ENCODE measurements at regions not wholly inside any gene's neighbourhood (a gene's known extent, or its start where the extent isn't known, plus 50 kb on each side); places are given as distances from the start of the nearest gene placed in this dataset.
"Not testable (repeated sequence)": the region's sequence is repeated elsewhere in the genome, so short reads cannot be mapped to it uniquely, and the experiment has no call there.

GRCh38 chr15:53903129-53903528 is 75.1 kb upstream of the UNC13C start:
- TF ChIP-seq, protein P1, sequence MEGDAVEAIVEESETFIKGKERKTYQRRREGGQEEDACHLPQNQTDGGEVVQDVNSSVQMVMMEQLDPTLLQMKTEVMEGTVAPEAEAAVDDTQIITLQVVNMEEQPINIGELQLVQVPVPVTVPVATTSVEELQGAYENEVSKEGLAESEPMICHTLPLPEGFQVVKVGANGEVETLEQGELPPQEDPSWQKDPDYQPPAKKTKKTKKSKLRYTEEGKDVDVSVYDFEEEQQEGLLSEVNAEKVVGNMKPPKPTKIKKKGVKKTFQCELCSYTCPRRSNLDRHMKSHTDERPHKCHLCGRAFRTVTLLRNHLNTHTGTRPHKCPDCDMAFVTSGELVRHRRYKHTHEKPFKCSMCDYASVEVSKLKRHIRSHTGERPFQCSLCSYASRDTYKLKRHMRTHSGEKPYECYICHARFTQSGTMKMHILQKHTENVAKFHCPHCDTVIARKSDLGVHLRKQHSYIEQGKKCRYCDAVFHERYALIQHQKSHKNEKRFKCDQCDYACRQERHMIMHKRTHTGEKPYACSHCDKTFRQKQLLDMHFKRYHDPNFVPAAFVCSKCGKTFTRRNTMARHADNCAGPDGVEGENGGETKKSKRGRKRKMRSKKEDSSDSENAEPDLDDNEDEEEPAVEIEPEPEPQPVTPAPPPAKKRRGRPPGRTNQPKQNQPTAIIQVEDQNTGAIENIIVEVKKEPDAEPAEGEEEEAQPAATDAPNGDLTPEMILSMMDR (conservative IDR thresholded peaks at IDR 0.05; ENCODE audit: low read depth, low read length): no peak
- no peak for TF ChIP-seq EZH2phosphoT487 (IDR thresholded peaks at IDR 0.05; ENCODE audit: borderline replicate concordance, low read length)
- no peak for TF ChIP-seq EZH2 (IDR thresholded peaks at IDR 0.05; ENCODE audit: low read length, unreplicated experiment)
- intact Hi-C loops (cut with micrococcal nuclease): no loop called here
- Histone ChIP-seq H3K9ac (ENCODE audit: low read length) (no peak overlapping the region), H3F3A (ENCODE audit: low read length, unreplicated experiment) (no peaks in the 10 kb centered on the region), H3K4me3 (ENCODE audit: low read length) (no peak overlapping the region), H3K4me1 (ENCODE audit: insufficient read depth, low read length) (no peaks in the 10 kb centered on the region), H3K36me3 (ENCODE audit: low read depth, low read length) (no peaks in the 10 kb centered on the region), H2AFZ (ENCODE audit: low read length) (no peak overlapping the region), H3K27ac (ENCODE audit: low read length) (no peak overlapping the region), H3K4me2 (ENCODE audit: low read length) (no peak overlapping the region), H4K20me1 (ENCODE audit: low read length) (no peaks in the 10 kb centered on the region), H3K9me2 (replicated peaks; ENCODE audit: low read length) (no peaks in the 10 kb centered on the region), H3K79me2 (ENCODE audit: low read length) (no peaks in the 10 kb centered on the region), H3K9me3 (ENCODE audit: low read length) (no peaks in the 10 kb centered on the region), H3K27me3 (ENCODE audit: low read length) (no peaks in the 10 kb centered on the region)
- ATAC-seq (no peak), DNase-seq (no peak)
- ChIA-PET CTCF (no interaction called here), POLR2A (ENCODE audit: unreplicated experiment) (no interaction called here)
- BruUV-seq (replicated peaks): no TSS peak

GRCh38 chr15:53893468-53893867 is 84.8 kb upstream of the UNC13C start:
- ATAC-seq; H3F3A ChIP-seq (ENCODE audit: low read length, unreplicated experiment); H3K4me3 ChIP-seq (ENCODE audit: low read length); H3K27ac ChIP-seq (ENCODE audit: low read length); H3K4me2 ChIP-seq (ENCODE audit: low read length); H3K9me3 ChIP-seq (ENCODE audit: low read length); BruUV-seq (replicated peaks); CTCF ChIA-PET; H3K79me2 ChIP-seq (ENCODE audit: low read length); H3K4me1 ChIP-seq (ENCODE audit: insufficient read depth, low read length); H3K9me2 ChIP-seq (replicated peaks; ENCODE audit: low read length); H2AFZ ChIP-seq (ENCODE audit: low read length); H3K9ac ChIP-seq (ENCODE audit: low read length); H3K27me3 ChIP-seq (ENCODE audit: low read length); DNase-seq; H3K36me3 ChIP-seq (ENCODE audit: low read depth, low read length); intact Hi-C loops (cut with micrococcal nuclease); POLR2A ChIA-PET (ENCODE audit: unreplicated experiment); H4K20me1 ChIP-seq (ENCODE audit: low read length): not testable (repeated sequence)

GRCh38 chr15:53891862-53892261 is 86.4 kb upstream of the UNC13C start:
- H3K36me3 ChIP-seq (ENCODE audit: low read depth, low read length); intact Hi-C loops (cut with micrococcal nuclease); H3K27me3 ChIP-seq (ENCODE audit: low read length); H3K9me2 ChIP-seq (replicated peaks; ENCODE audit: low read length); BruUV-seq (replicated peaks); POLR2A ChIA-PET (ENCODE audit: unreplicated experiment); H4K20me1 ChIP-seq (ENCODE audit: low read length); H3K4me1 ChIP-seq (ENCODE audit: insufficient read depth, low read length); H3K9ac ChIP-seq (ENCODE audit: low read length); H3K9me3 ChIP-seq (ENCODE audit: low read length); H2AFZ ChIP-seq (ENCODE audit: low read length); H3F3A ChIP-seq (ENCODE audit: low read length, unreplicated experiment); H3K79me2 ChIP-seq (ENCODE audit: low read length); H3K27ac ChIP-seq (ENCODE audit: low read length); H3K4me2 ChIP-seq (ENCODE audit: low read length); ATAC-seq; H3K4me3 ChIP-seq (ENCODE audit: low read length); CTCF ChIA-PET: not testable (repeated sequence)
- DNase-seq: peak; percentile 2

- Histone ChIP-seq H3K27me3 (ENCODE audit: low read length) (no peaks in the 10 kb centered on the region), H3F3A (ENCODE audit: low read length, unreplicated experiment) (no peaks in the 10 kb centered on the region), H3K79me2 (ENCODE audit: low read length) (no peaks in the 10 kb centered on the region), H3K4me1 (ENCODE audit: insufficient read depth, low read length) (no peaks in the 10 kb centered on the region), H2AFZ (ENCODE audit: low read length) (no peak overlapping the region), H4K20me1 (ENCODE audit: low read length) (no peaks in the 10 kb centered on the region), H3K9me3 (ENCODE audit: low read length) (no peaks in the 10 kb centered on the region), H3K36me3 (ENCODE audit: low read depth, low read length) (no peaks in the 10 kb centered on the region), H3K4me3 (ENCODE audit: low read length) (no peak overlapping the region), H3K4me2 (ENCODE audit: low read length) (no peak overlapping the region), H3K9ac (ENCODE audit: low read length) (no peak overlapping the region), H3K9me2 (replicated peaks; ENCODE audit: low read length) (no peaks in the 10 kb centered on the region), H3K27ac (ENCODE audit: low read length) (no peak overlapping the region)
- TF ChIP-seq EZH2 (IDR thresholded peaks at IDR 0.05; ENCODE audit: low read length, unreplicated experiment) (no peak), EZH2phosphoT487 (IDR thresholded peaks at IDR 0.05; ENCODE audit: borderline replicate concordance, low read length) (no peak)
- TF ChIP-seq, protein P1 (conservative IDR thresholded peaks at IDR 0.05; ENCODE audit: low read depth, low read length): no peak
- intact Hi-C loops (cut with micrococcal nuclease): no loop called here
- no TSS peak for BruUV-seq (replicated peaks)
- ChIA-PET CTCF (no interaction called here), POLR2A (ENCODE audit: unreplicated experiment) (no interaction called here)
- ATAC-seq: no peak
- no peak for DNase-seq
Observed at GRCh38 chr15:53884441-53884840, 93.8 kb upstream of the UNC13C start.
